Muscle layer of duodenum (tissue), 2 donors: ENCODE measurements at regions not wholly inside any gene's neighbourhood (a gene's known extent, or its start where the extent isn't known, plus 50 kb on each side); places are given as distances from the start of the nearest gene placed in this dataset.
"Not testable (repeated sequence)": the region's sequence is repeated elsewhere in the genome, so short reads cannot be mapped to it uniquely, and the experiment has no call there.

Experiments used
- H3K27ac ChIP-seq: one replicate; pipeline ENCODE4 v1.7.0; 2013; ENCODE audit warnings: mild to moderate bottlenecking, low read length
- H3K27me3 ChIP-seq: one replicate; pipeline ENCODE4 v1.7.0; 2013; ENCODE audit warnings: low read depth, mild to moderate bottlenecking, control low read depth, low read length
- H3K36me3 ChIP-seq, 2 donors: one replicate each; pipeline ENCODE4 v1.7.0; 2013; ENCODE audit warnings: low read length in 2 of 2, control low read depth in 1 of 2, mild to moderate bottlenecking in 1 of 2; ENCODE audit not compliant: insufficient read depth in 2 of 2, control insufficient read depth in 1 of 2
- H3K4me1 ChIP-seq, 2 donors: one replicate each; pipeline ENCODE4 v1.7.0; 2013; ENCODE audit warnings: low read length in 2 of 2, mild to moderate bottlenecking in 2 of 2, control low read depth in 1 of 2, moderate library complexity in 1 of 2; ENCODE audit not compliant: insufficient read depth in 2 of 2, control insufficient read depth in 1 of 2
- H3K4me3 ChIP-seq, 2 donors: one replicate each; pipeline ENCODE4 v1.7.0; 2013; ENCODE audit warnings: low read length in 2 of 2, low read depth in 1 of 2, mild to moderate bottlenecking in 1 of 2
- H3K9me3 ChIP-seq, 2 donors: one replicate each; pipeline ENCODE4 v1.7.0; 2013; ENCODE audit warnings: low read length in 2 of 2, control low read depth in 1 of 2, mild to moderate bottlenecking in 1 of 2; ENCODE audit not compliant: control insufficient read depth in 1 of 2
- donor health status: healthy.

GRCh38 chr3:34139566-34139965, 341.1 kb downstream of the PDCD6IP start:
- no peaks in the 10 kb centered on the region for H3K4me1 ChIP-seq
- no peaks in the 10 kb centered on the region for H3K27me3 ChIP-seq
- H3K27ac ChIP-seq: no peak overlapping the region
- H3K9me3 ChIP-seq: peaks cover 0 to 3% of the 10 kb centered on the region in 2 donors
- no peaks in the 10 kb centered on the region for H3K36me3 ChIP-seq
- no peak overlapping the region for H3K4me3 ChIP-seq

- no peaks in the 10 kb centered on the region for H3K36me3 ChIP-seq
- H3K27ac ChIP-seq: no peak overlapping the region
- H3K27me3 ChIP-seq: no peaks in the 10 kb centered on the region
- H3K4me3 ChIP-seq: no peak overlapping the region
- no peaks in the 10 kb centered on the region for H3K9me3 ChIP-seq
- H3K4me1 ChIP-seq: no peaks in the 10 kb centered on the region
Observed at GRCh38 chr3:34140616-34141015, 342.2 kb downstream of the PDCD6IP start.

GRCh38 chr3:34141841-34142337, 343.5 kb downstream of the PDCD6IP start:
- no peaks in the 10 kb centered on the region for H3K27me3 ChIP-seq
- no peak overlapping the region for H3K27ac ChIP-seq
- H3K9me3 ChIP-seq: no peaks in the 10 kb centered on the region
- no peaks in the 10 kb centered on the region for H3K4me1 ChIP-seq
- no peaks in the 10 kb centered on the region for H3K36me3 ChIP-seq
- H3K4me3 ChIP-seq: no peak overlapping the region

GRCh38 chr3:34145796-34146195, 347.4 kb downstream of the PDCD6IP start:
- Histone ChIP-seq H3K9me3 (no peaks in the 10 kb centered on the region), H3K36me3 (no peaks in the 10 kb centered on the region), H3K4me3 (no peak overlapping the region), H3K27ac (no peak overlapping the region), H3K27me3 (no peaks in the 10 kb centered on the region), H3K4me1 (no peaks in the 10 kb centered on the region)

- no peaks in the 10 kb centered on the region for H3K27me3 ChIP-seq
- H3K4me1 ChIP-seq: no peaks in the 10 kb centered on the region
- no peaks in the 10 kb centered on the region for H3K36me3 ChIP-seq
- no peak overlapping the region for H3K27ac ChIP-seq
- H3K9me3 ChIP-seq: no peaks in the 10 kb centered on the region
- H3K4me3 ChIP-seq: no peak overlapping the region
Observed at GRCh38 chr3:34146596-34146995, 348.2 kb downstream of the PDCD6IP start.

GRCh38 chr3:34150992-34151391, 352.6 kb downstream of the PDCD6IP start:
- H3K9me3 ChIP-seq: no peaks in the 10 kb centered on the region
- H3K4me3 ChIP-seq: no peak overlapping the region
- no peaks in the 10 kb centered on the region for H3K4me1 ChIP-seq
- H3K27me3 ChIP-seq: no peaks in the 10 kb centered on the region
- H3K27ac ChIP-seq: no peak overlapping the region
- H3K36me3 ChIP-seq: no peaks in the 10 kb centered on the region

GRCh38 chr3:34152656-34153055, 354.2 kb downstream of the PDCD6IP start:
- no peak overlapping the region for H3K4me3 ChIP-seq
- no peaks in the 10 kb centered on the region for H3K4me1 ChIP-seq
- no peak overlapping the region for H3K27ac ChIP-seq
- H3K27me3 ChIP-seq: no peaks in the 10 kb centered on the region
- H3K36me3 ChIP-seq: no peaks in the 10 kb centered on the region
- no peaks in the 10 kb centered on the region for H3K9me3 ChIP-seq

- Histone ChIP-seq H3K27ac (no peak overlapping the region), H3K36me3 (no peaks in the 10 kb centered on the region), H3K9me3 (no peaks in the 10 kb centered on the region), H3K27me3 (no peaks in the 10 kb centered on the region), H3K4me3 (no peak overlapping the region), H3K4me1 (no peaks in the 10 kb centered on the region)
Observed at GRCh38 chr3:34155108-34155507, 356.7 kb downstream of the PDCD6IP start.

GRCh38 chr3:34155666-34156065, 357.2 kb downstream of the PDCD6IP start:
- Histone ChIP-seq H3K36me3 (no peaks in the 10 kb centered on the region), H3K27ac (no peak overlapping the region), H3K9me3 (no peaks in the 10 kb centered on the region), H3K4me1 (no peaks in the 10 kb centered on the region), H3K27me3 (no peaks in the 10 kb centered on the region), H3K4me3 (no peak overlapping the region)

GRCh38 chr3:34157491-34157890, 359.1 kb downstream of the PDCD6IP start:
- H3K36me3 ChIP-seq: no peaks in the 10 kb centered on the region
- no peaks in the 10 kb centered on the region for H3K9me3 ChIP-seq
- H3K4me3 ChIP-seq: no peak overlapping the region
- no peak overlapping the region for H3K27ac ChIP-seq
- no peaks in the 10 kb centered on the region for H3K4me1 ChIP-seq
- H3K27me3 ChIP-seq: no peaks in the 10 kb centered on the region

- H3K9me3 ChIP-seq: no peaks in the 10 kb centered on the region
- no peak overlapping the region for H3K4me3 ChIP-seq
- H3K4me1 ChIP-seq: no peaks in the 10 kb centered on the region
- no peak overlapping the region for H3K27ac ChIP-seq
- no peaks in the 10 kb centered on the region for H3K27me3 ChIP-seq
- no peaks in the 10 kb centered on the region for H3K36me3 ChIP-seq
Observed at GRCh38 chr3:34159613-34160420, 361.4 kb downstream of the PDCD6IP start.

GRCh38 chr3:34169636-34170035, 371.2 kb downstream of the PDCD6IP start:
- H3K27ac ChIP-seq, H3K9me3 ChIP-seq, H3K36me3 ChIP-seq, H3K4me3 ChIP-seq, H3K27me3 ChIP-seq, H3K4me1 ChIP-seq: not testable (repeated sequence)
